ENCODE measurements at regions not wholly inside any gene's neighbourhood (a gene's known extent, or its start where the extent isn't known, plus 50 kb on each side); places are given as distances from the start of the nearest gene placed in this dataset.

GRCh38 chr18:45549290-45549689, 66.0 kb upstream of the SLC14A2 start:
- DNase-seq = no peak

GRCh38 chr18:45551142-45551815, 64.0 kb upstream of the SLC14A2 start:
- DNase-seq = no peak

GRCh38 chr18:45553723-45554388, 61.4 kb upstream of the SLC14A2 start:
- no peak for DNase-seq

- DNase-seq = no peak
Measured at GRCh38 chr18:45554389-45554737, 60.9 kb upstream of the SLC14A2 start.

GRCh38 chr18:45556222-45556621, 59.1 kb upstream of the SLC14A2 start:
- DNase-seq = no peak

GRCh38 chr18:45557287-45557686, 58.0 kb upstream of the SLC14A2 start:
- DNase-seq = no peak

GRCh38 chr18:45557779-45558178, 57.5 kb upstream of the SLC14A2 start:
- no peak for DNase-seq

GRCh38 chr18:45559258-45559657, 56.0 kb upstream of the SLC14A2 start:
- no peak for DNase-seq

GRCh38 chr18:45560870-45561269, 54.4 kb upstream of the SLC14A2 start:
- DNase-seq = no peak

- no peak for DNase-seq
Measured at GRCh38 chr18:45562567-45563479, 52.5 kb upstream of the SLC14A2 start.

- DNase-seq = no peak
Measured at GRCh38 chr18:45565280-45565970, 49.9 kb upstream of the SLC14A2 start.
